Mesenchymal stem cell (in vitro differentiated cells and primary cell): ENCODE measurements at regions not wholly inside any gene's neighbourhood (a gene's known extent, or its start where the extent isn't known, plus 50 kb on each side); places are given as distances from the start of the nearest gene placed in this dataset.

ENCODE experiments used
- DNase-seq: peaks from one replicate; pipeline ENCODE4 v3.0.0-alpha.2; 2013
- H2AFZ ChIP-seq: one replicate; pipeline ENCODE4 v1.6.1; 2013; ENCODE audit warnings: low read depth, mild to moderate bottlenecking, control low read depth, inconsistent platforms, low read length, moderate library complexity
- H2AK5ac ChIP-seq: 2 replicates; pipeline ENCODE4 v1.6.1; 2013; ENCODE audit warnings: low read length, moderate library complexity, mild to moderate bottlenecking, inconsistent platforms; ENCODE audit not compliant: severe bottlenecking
- H2BK120ac ChIP-seq: one replicate; pipeline ENCODE4 v1.6.1; 2013; ENCODE audit warnings: low read depth, mild to moderate bottlenecking, inconsistent platforms, low read length, moderate library complexity
- H2BK12ac ChIP-seq, 2 experiments: one replicate each; pipeline ENCODE4 v1.6.1; 2013; ENCODE audit warnings: inconsistent platforms in 2 of 2, low read length in 2 of 2, mild to moderate bottlenecking in 2 of 2, moderate library complexity in 2 of 2, control low read depth in 1 of 2
- H2BK15ac ChIP-seq: one replicate; pipeline ENCODE4 v1.6.1; 2013; ENCODE audit warnings: mild to moderate bottlenecking, low read depth, inconsistent platforms; ENCODE audit not compliant: poor library complexity, severe bottlenecking
- H2BK5ac ChIP-seq: 2 replicates; pipeline ENCODE4 v1.6.1; 2013; ENCODE audit warnings: low read depth, mild to moderate bottlenecking, low read length, control low read depth, inconsistent platforms; ENCODE audit not compliant: poor library complexity, severe bottlenecking
- H3K14ac ChIP-seq, 2 experiments: one replicate each; pipeline ENCODE4 v1.6.1; 2013; ENCODE audit warnings: inconsistent platforms in 2 of 2, low read length in 2 of 2, control low read depth in 1 of 2, mild to moderate bottlenecking in 1 of 2, moderate library complexity in 1 of 2
- H3K18ac ChIP-seq, 2 experiments: one replicate each; pipeline ENCODE4 v1.6.1; 2013; ENCODE audit warnings: inconsistent platforms in 2 of 2, low read length in 2 of 2, control low read depth in 1 of 2, low read depth in 1 of 2, mild to moderate bottlenecking in 1 of 2
- H3K23ac ChIP-seq, 2 experiments: one replicate each; pipeline ENCODE4 v1.6.1; 2013; ENCODE audit warnings: inconsistent platforms in 2 of 2, low read length in 2 of 2, mild to moderate bottlenecking in 2 of 2, moderate library complexity in 2 of 2, control low read depth in 1 of 2
- H3K27ac ChIP-seq: 2 replicates; pipeline ENCODE4 v1.5.1; 2013; ENCODE audit warnings: mild to moderate bottlenecking, moderate library complexity, low read length, control low read depth, inconsistent platforms; ENCODE audit not compliant: poor library complexity, severe bottlenecking
- H3K27me3 ChIP-seq, 2 experiments: 2 replicates each; pipeline versions ENCODE4 v1.6.1 to v1.7.0; 2013; ENCODE audit warnings: low read length in 2 of 2, mild to moderate bottlenecking in 2 of 2, moderate library complexity in 2 of 2, control low read depth in 1 of 2, inconsistent platforms in 1 of 2; ENCODE audit not compliant: control insufficient read depth in 1 of 2, insufficient read depth in 1 of 2
- H3K36me3 ChIP-seq, 2 experiments: 2 replicates each; pipeline versions ENCODE4 v1.6.1 to v1.7.0; 2013; ENCODE audit warnings: low read length in 2 of 2, control low read depth in 1 of 2, inconsistent platforms in 1 of 2, low read depth in 1 of 2, mild to moderate bottlenecking in 1 of 2; ENCODE audit not compliant: insufficient read depth in 2 of 2, control insufficient read depth in 1 of 2
- H3K4ac ChIP-seq, 2 experiments: one replicate each; pipeline ENCODE4 v1.6.1; 2013; ENCODE audit warnings: inconsistent platforms in 2 of 2, low read length in 2 of 2, mild to moderate bottlenecking in 2 of 2, moderate library complexity in 2 of 2, control low read depth in 1 of 2, low read depth in 1 of 2
- H3K4me1 ChIP-seq: 2 replicates; pipeline ENCODE4 v1.6.1; 2013; ENCODE audit warnings: low read depth, low read length, control low read depth; ENCODE audit not compliant: control insufficient read depth, insufficient read depth
- H3K4me2 ChIP-seq: 2 replicates; pipeline ENCODE4 v1.6.1; 2013; ENCODE audit warnings: low read length, mild to moderate bottlenecking, inconsistent platforms; ENCODE audit not compliant: poor library complexity, severe bottlenecking
- H3K4me3 ChIP-seq, 2 experiments: 2 replicates each; pipeline versions ENCODE4 v1.5.1 to v1.7.0; 2013; ENCODE audit warnings: low read length in 2 of 2, mild to moderate bottlenecking in 2 of 2, control low read depth in 1 of 2, low read depth in 1 of 2; ENCODE audit not compliant: insufficient read depth in 1 of 2
- H3K79me1 ChIP-seq: replicated peaks from 2 replicates; pipeline ENCODE4 v1.6.1; 2013; ENCODE audit warnings: mild to moderate bottlenecking, control low read depth, low read length, inconsistent platforms; ENCODE audit not compliant: poor library complexity, severe bottlenecking
- H3K9ac ChIP-seq: 2 replicates; pipeline ENCODE4 v1.7.0; 2013; ENCODE audit warnings: mild to moderate bottlenecking, low read length, moderate library complexity
- H3K9me3 ChIP-seq: 2 replicates; pipeline ENCODE4 v1.7.0; 2013; ENCODE audit warnings: mild to moderate bottlenecking, low read length; ENCODE audit not compliant: control insufficient read depth
- H4K8ac ChIP-seq: one replicate; pipeline ENCODE4 v1.6.1; 2013; ENCODE audit warnings: inconsistent platforms, mild to moderate bottlenecking, low read length, moderate library complexity
- H4K91ac ChIP-seq: one replicate; pipeline ENCODE4 v1.6.1; 2013; ENCODE audit warnings: mild to moderate bottlenecking, low read length, inconsistent platforms
- WGBS: methylation state at CpG from one replicate; pipeline ENCODE4 v1.1.7; 2013; ENCODE audit warnings: mixed read lengths; 5-methylcytosine and 5-hydroxymethylcytosine counted together

GRCh38 chr2:57396355-57397098 is 650.1 kb upstream of the VRK2 start:
- Histone ChIP-seq H3K4me1 (peaks cover 1% of the 10 kb centered on the region), H2BK12ac (no peak overlapping the region), H3K9me3 (peaks cover 4% of the 10 kb centered on the region), H2AK5ac (no peak overlapping the region), H2BK15ac (no peak overlapping the region), H2BK5ac (no peak overlapping the region), H4K8ac (no peak overlapping the region), H3K4me3 (no peak overlapping the region), H3K9ac (no peak overlapping the region), H2BK120ac (no peak overlapping the region), H3K27me3 (no peaks in the 10 kb centered on the region), H3K27ac (no peak overlapping the region), H3K4me2 (no peak overlapping the region), H3K79me1 (no peaks in the 10 kb centered on the region), H2AFZ (no peak overlapping the region), H4K91ac (no peak overlapping the region), H3K18ac (no peak overlapping the region), H3K36me3 (no peaks in the 10 kb centered on the region), H3K4ac (no peak overlapping the region), H3K23ac (no peak overlapping the region), H3K14ac (peak overlapping the region in 1 of 2 experiments; percentile 2)
- WGBS = 82% methylated on average over 9 of the region's 9 CpGs
- DNase-seq = no peak

DNA sequence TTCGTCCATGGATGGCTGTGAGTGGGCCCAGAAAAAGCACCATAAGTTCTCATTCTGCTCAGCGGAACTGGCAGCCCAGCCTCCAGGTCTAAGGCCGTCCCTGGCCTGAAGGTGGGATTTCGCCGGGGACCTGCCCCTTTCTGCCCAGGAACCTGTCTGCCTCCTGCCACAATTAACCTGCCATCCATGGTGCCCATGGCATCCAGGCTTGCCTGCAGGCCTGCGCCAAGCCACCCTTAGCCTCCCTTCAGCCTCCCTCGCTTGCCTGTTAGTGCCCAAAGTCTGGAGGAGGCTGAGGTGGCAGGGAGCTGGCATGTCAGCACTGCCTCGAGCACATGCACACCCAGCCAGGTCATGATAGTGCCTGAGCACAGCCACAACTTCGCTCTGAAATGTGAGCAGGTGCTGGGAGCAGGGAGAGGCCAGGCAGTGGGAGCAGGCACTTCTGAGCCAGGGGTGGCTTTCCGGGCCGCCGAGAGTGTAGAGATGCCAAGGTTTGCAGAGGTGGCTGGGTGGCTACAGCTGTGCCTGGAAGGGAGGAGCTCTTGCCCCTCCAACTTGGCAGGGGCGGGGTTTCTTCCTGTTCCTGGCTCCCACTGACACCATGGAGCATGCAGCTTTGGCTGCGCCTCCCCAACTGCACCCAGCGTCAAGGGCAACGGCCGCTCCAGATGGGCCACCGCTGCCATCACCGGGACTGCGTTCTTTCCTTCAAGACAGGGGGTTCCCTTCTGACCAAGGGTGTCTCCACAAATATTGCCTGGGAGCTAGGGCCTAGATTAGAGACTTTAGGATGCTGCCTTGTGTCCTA is 648.9 kb upstream of the VRK2 start:
- Histone ChIP-seq H2BK120ac (no peak overlapping the region), H2AFZ (no peak overlapping the region), H2BK5ac (no peak overlapping the region), H3K9me3 (peaks cover 4% of the 10 kb centered on the region), H3K36me3 (no peaks in the 10 kb centered on the region), H3K4me2 (no peak overlapping the region), H3K79me1 (no peaks in the 10 kb centered on the region), H3K9ac (no peak overlapping the region), H3K18ac (no peak overlapping the region), H3K27ac (no peak overlapping the region), H4K91ac (no peak overlapping the region), H4K8ac (no peak overlapping the region), H3K27me3 (no peaks in the 10 kb centered on the region), H3K23ac (no peak overlapping the region), H3K4ac (no peak overlapping the region), H2BK12ac (no peak overlapping the region), H3K14ac (peak overlapping the region in 1 of 2 experiments; percentile 53), H2BK15ac (no peak overlapping the region), H3K4me1 (peaks cover 1% of the 10 kb centered on the region), H2AK5ac (no peak overlapping the region), H3K4me3 (no peak overlapping the region)
- DNase-seq = no peak
- 93% methylated on average over 20 of the region's 20 CpGs for WGBS

GRCh38 chr2:57399057-57399456 is 647.5 kb upstream of the VRK2 start:
- no peak overlapping the region for H2BK120ac ChIP-seq
- 55% methylated on average over 5 of the region's 5 CpGs for WGBS
- H3K9ac ChIP-seq = no peak overlapping the region
- H2AFZ ChIP-seq = no peak overlapping the region
- H3K4ac ChIP-seq = no peak overlapping the region
- H3K4me3 ChIP-seq = no peak overlapping the region
- H3K4me2 ChIP-seq = no peak overlapping the region
- no peaks in the 10 kb centered on the region for H3K79me1 ChIP-seq
- H3K36me3 ChIP-seq = no peaks in the 10 kb centered on the region
- H3K18ac ChIP-seq = no peak overlapping the region
- no peak overlapping the region for H2BK15ac ChIP-seq
- peaks cover 1% of the 10 kb centered on the region for H3K4me1 ChIP-seq
- no peak overlapping the region for H2BK12ac ChIP-seq
- no peak overlapping the region for H3K14ac ChIP-seq
- H3K23ac ChIP-seq = no peak overlapping the region
- H3K27ac ChIP-seq = no peak overlapping the region
- no peak overlapping the region for H4K91ac ChIP-seq
- H4K8ac ChIP-seq = no peak overlapping the region
- no peak for DNase-seq
- H3K27me3 ChIP-seq = no peaks in the 10 kb centered on the region
- H3K9me3 ChIP-seq = peaks cover 4% of the 10 kb centered on the region
- no peak overlapping the region for H2BK5ac ChIP-seq
- no peak overlapping the region for H2AK5ac ChIP-seq

DNA sequence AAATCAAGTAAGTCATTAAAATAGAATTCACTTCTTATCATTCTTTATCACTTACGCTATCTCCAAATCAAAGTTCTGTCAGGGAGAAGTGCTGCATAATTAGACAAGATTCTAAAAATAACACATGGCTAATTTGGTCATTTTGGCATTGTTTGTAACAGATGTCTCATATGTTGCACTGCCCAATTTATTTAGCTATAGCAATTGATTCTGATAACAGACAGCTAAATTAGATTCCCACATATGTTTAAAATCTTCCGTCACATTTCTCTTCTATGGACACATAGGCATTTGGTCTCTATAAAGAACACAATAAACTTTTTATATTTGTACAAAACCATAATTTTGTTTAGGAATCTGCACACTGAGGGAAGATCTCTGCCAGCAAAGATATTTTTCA is 644.5 kb upstream of the VRK2 start:
- Histone ChIP-seq H3K4me2 (no peak overlapping the region), H4K91ac (no peak overlapping the region), H3K4me1 (no peaks in the 10 kb centered on the region), H3K4ac (no peak overlapping the region), H3K9ac (no peak overlapping the region), H3K4me3 (no peak overlapping the region), H3K27ac (no peak overlapping the region), H2BK15ac (no peak overlapping the region), H3K27me3 (no peaks in the 10 kb centered on the region), H3K23ac (no peak overlapping the region), H3K9me3 (peaks cover 3% of the 10 kb centered on the region), H2AFZ (no peak overlapping the region), H2BK120ac (no peak overlapping the region), H2AK5ac (no peak overlapping the region), H2BK5ac (no peak overlapping the region), H3K18ac (no peak overlapping the region), H3K14ac (no peak overlapping the region), H4K8ac (no peak overlapping the region), H2BK12ac (no peak overlapping the region), H3K36me3 (no peaks in the 10 kb centered on the region), H3K79me1 (no peaks in the 10 kb centered on the region)
- no peak for DNase-seq
- no CpG with 5 or more reads among the region's 2 CpGs for WGBS
